ENCODE measurements at regions not wholly inside any gene's neighbourhood (a gene's known extent, or its start where the extent isn't known, plus 50 kb on each side); places are given as distances from the start of the nearest gene placed in this dataset.

DNA sequence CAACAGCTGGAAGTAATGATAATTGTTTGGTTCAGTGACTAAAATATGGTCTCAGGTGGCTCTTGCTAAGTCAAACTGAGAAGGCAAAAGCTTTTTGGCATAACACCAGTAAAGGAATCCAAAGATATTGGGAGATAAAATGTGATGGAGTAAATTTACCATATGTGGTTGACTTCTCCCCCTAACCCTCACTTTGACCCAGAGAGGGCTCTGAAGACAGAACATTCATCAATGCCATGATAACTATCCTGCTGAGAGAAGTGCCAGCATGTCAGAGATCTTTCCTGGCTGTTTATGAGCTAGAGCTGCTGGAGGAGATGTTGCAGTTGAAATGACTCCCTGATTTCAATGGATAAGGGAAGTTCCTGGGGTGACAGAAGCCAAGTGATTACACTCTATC lies 213.4 kb downstream of the SPCS3 start:
- no peaks in the 10 kb centered on the region for H3K9me2 ChIP-seq (replicated peaks; ENCODE audit: insufficient read depth, low read length)
- no peaks in the 10 kb centered on the region for H3K36me3 ChIP-seq (replicated peaks; ENCODE audit: insufficient read depth, low read length)
- no peaks in the 10 kb centered on the region for H3K9me3 ChIP-seq (replicated peaks; ENCODE audit: insufficient read depth, low read length)
- no peak overlapping the region for H3K4me2 ChIP-seq (ENCODE audit: low read depth, low read length)
- no peaks in the 10 kb centered on the region for H3K4me1 ChIP-seq (ENCODE audit: low read length)
- H3F3A ChIP-seq (ENCODE audit: insufficient read depth, low read length), result no peaks in the 10 kb centered on the region
- H3K79me2 ChIP-seq (ENCODE audit: low read length), result no peaks in the 10 kb centered on the region
- no peak overlapping the region for H3K9ac ChIP-seq (ENCODE audit: low read length)
- DNase-seq, result no peak
- no peak overlapping the region for H3K4me3 ChIP-seq (ENCODE audit: low read length)
- H3K27me3 ChIP-seq (replicated peaks; ENCODE audit: insufficient read depth, low read length), result no peaks in the 10 kb centered on the region
- H2AFZ ChIP-seq (ENCODE audit: low read length), result no peak overlapping the region
- no peak overlapping the region for H3K27ac ChIP-seq (ENCODE audit: low read length)
- TF ChIP-seq EZH2 (optimal IDR thresholded peaks at IDR 0.05; ENCODE audit: low read depth, low read length) (no peak), EZH2phosphoT487 (IDR thresholded peaks at IDR 0.05; ENCODE audit: low read length) (no peak)
- H4K20me1 ChIP-seq (ENCODE audit: insufficient read depth, low read length), result no peaks in the 10 kb centered on the region

DNA sequence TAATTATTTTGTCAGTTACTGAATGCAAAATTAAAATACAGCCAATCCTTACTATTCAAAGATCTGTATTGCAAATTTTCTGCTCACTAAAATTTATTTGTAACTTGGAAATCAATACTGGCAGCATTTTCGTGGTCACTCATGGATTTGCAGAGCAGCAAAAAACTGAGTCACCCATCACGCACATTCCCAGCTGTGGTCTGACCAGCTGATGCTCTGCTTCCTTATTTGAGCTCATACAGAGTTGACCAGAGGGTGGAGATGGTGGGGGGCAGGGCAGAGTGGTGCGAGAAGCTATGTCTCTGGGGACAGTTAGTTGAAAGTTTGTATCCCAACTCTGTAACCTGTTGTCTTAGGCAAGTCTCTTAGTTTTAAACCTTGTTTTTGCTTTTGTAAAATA lies 214.8 kb downstream of the SPCS3 start:
- Histone ChIP-seq H3K4me3 (ENCODE audit: low read length) (no peak overlapping the region), H4K20me1 (ENCODE audit: insufficient read depth, low read length) (no peaks in the 10 kb centered on the region), H2AFZ (ENCODE audit: low read length) (no peak overlapping the region), H3K9ac (ENCODE audit: low read length) (no peak overlapping the region), H3K4me1 (ENCODE audit: low read length) (no peaks in the 10 kb centered on the region), H3K9me3 (replicated peaks; ENCODE audit: insufficient read depth, low read length) (no peaks in the 10 kb centered on the region), H3K27ac (ENCODE audit: low read length) (no peak overlapping the region), H3F3A (ENCODE audit: insufficient read depth, low read length) (no peaks in the 10 kb centered on the region), H3K9me2 (replicated peaks; ENCODE audit: insufficient read depth, low read length) (no peaks in the 10 kb centered on the region), H3K79me2 (ENCODE audit: low read length) (no peaks in the 10 kb centered on the region), H3K4me2 (ENCODE audit: low read depth, low read length) (no peak overlapping the region), H3K36me3 (replicated peaks; ENCODE audit: insufficient read depth, low read length) (no peaks in the 10 kb centered on the region), H3K27me3 (replicated peaks; ENCODE audit: insufficient read depth, low read length) (no peaks in the 10 kb centered on the region)
- TF ChIP-seq EZH2 (optimal IDR thresholded peaks at IDR 0.05; ENCODE audit: low read depth, low read length) (no peak), EZH2phosphoT487 (IDR thresholded peaks at IDR 0.05; ENCODE audit: low read length) (no peak)
- TF ChIP-seq, protein P1, sequence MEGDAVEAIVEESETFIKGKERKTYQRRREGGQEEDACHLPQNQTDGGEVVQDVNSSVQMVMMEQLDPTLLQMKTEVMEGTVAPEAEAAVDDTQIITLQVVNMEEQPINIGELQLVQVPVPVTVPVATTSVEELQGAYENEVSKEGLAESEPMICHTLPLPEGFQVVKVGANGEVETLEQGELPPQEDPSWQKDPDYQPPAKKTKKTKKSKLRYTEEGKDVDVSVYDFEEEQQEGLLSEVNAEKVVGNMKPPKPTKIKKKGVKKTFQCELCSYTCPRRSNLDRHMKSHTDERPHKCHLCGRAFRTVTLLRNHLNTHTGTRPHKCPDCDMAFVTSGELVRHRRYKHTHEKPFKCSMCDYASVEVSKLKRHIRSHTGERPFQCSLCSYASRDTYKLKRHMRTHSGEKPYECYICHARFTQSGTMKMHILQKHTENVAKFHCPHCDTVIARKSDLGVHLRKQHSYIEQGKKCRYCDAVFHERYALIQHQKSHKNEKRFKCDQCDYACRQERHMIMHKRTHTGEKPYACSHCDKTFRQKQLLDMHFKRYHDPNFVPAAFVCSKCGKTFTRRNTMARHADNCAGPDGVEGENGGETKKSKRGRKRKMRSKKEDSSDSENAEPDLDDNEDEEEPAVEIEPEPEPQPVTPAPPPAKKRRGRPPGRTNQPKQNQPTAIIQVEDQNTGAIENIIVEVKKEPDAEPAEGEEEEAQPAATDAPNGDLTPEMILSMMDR (IDR thresholded peaks at IDR 0.05; ENCODE audit: low read length), result no peak
- no peak for DNase-seq

DNA sequence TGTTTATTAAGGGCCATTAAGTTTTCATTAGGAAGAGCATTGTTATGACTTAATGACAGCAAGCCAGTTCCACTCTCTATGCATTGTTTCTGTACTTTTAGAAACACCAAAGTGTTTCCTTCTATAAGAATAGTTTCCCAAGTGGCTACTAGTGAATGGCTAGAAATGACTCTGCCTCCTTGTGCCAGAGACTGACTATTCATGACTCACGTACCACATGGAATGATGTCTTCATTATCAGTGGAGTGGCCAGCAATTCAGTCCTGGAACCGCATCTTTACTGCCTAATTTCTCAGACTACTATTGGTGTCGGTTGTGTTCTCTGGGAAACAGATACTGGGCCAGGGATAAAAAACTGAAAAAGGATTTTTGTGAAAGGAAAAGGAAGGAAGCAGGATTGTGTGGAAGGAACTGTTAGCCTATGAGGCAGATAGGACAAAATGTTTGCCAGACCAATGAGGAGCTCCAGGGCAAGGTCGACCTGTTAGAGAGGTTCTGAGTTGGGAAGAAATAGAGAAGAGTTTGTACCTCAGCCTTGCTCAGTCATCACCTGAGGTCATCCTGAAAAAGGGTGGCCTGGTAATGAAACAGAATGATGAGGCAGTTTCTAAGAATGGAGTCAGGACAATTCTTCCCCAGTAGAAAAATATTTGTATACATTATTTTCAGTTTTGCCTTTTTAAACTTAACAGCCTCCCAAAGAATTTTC lies 218.6 kb downstream of the SPCS3 start:
- Histone ChIP-seq H3K27ac (ENCODE audit: low read length) (no peak overlapping the region), H3F3A (ENCODE audit: insufficient read depth, low read length) (no peaks in the 10 kb centered on the region), H3K9me2 (replicated peaks; ENCODE audit: insufficient read depth, low read length) (no peaks in the 10 kb centered on the region), H3K9me3 (replicated peaks; ENCODE audit: insufficient read depth, low read length) (no peaks in the 10 kb centered on the region), H3K79me2 (ENCODE audit: low read length) (no peaks in the 10 kb centered on the region), H3K36me3 (replicated peaks; ENCODE audit: insufficient read depth, low read length) (no peaks in the 10 kb centered on the region), H3K4me3 (ENCODE audit: low read length) (no peak overlapping the region), H2AFZ (ENCODE audit: low read length) (no peak overlapping the region), H3K27me3 (replicated peaks; ENCODE audit: insufficient read depth, low read length) (no peaks in the 10 kb centered on the region), H3K4me1 (ENCODE audit: low read length) (no peaks in the 10 kb centered on the region), H3K9ac (ENCODE audit: low read length) (no peak overlapping the region), H3K4me2 (ENCODE audit: low read depth, low read length) (no peak overlapping the region), H4K20me1 (ENCODE audit: insufficient read depth, low read length) (no peaks in the 10 kb centered on the region)
- DNase-seq, result no peak
- TF ChIP-seq EZH2phosphoT487 (IDR thresholded peaks at IDR 0.05; ENCODE audit: low read length), result no peak
- TF ChIP-seq EZH2 (optimal IDR thresholded peaks at IDR 0.05; ENCODE audit: low read depth, low read length), result no peak
- TF ChIP-seq, protein P1 (IDR thresholded peaks at IDR 0.05; ENCODE audit: low read length), result no peak

DNA sequence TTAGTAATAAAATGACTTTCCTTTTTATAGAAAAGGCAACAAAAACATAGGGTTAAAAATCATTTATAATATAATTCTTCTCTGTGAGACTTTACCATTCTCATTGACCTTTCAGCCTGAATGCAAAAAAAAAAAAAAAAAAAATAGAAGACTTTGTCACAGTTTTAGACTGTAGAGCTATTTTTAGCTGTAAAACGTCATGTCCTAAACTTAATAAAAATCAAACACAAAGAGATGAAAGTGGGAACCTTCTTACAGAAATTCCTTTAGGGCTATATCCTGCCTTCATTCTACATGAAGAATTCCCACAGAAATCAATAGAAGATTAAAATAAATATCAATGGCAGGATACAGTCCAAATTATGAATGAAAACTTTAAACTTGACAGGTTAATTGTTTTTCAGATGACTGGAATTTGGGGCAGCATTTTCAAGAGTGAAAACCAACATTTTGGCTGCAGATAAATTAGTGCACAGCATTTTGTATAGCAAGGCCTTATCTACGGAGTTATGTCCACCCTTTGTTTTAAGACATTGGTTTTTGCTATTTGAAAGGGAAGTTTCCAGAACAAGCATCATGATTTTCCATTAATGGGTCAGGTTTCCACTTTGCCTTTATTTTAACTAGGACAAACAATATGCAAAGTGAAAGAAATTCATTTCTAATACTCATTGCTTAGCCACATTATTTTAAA lies 219.5 kb downstream of the SPCS3 start:
- Histone ChIP-seq H4K20me1 (ENCODE audit: insufficient read depth, low read length) (no peaks in the 10 kb centered on the region), H3K9ac (ENCODE audit: low read length) (no peak overlapping the region), H3K9me2 (replicated peaks; ENCODE audit: insufficient read depth, low read length) (no peaks in the 10 kb centered on the region), H2AFZ (ENCODE audit: low read length) (no peak overlapping the region), H3K4me1 (ENCODE audit: low read length) (no peaks in the 10 kb centered on the region), H3K27ac (ENCODE audit: low read length) (no peak overlapping the region), H3K4me3 (ENCODE audit: low read length) (no peak overlapping the region), H3K27me3 (replicated peaks; ENCODE audit: insufficient read depth, low read length) (no peaks in the 10 kb centered on the region), H3K9me3 (replicated peaks; ENCODE audit: insufficient read depth, low read length) (no peaks in the 10 kb centered on the region), H3F3A (ENCODE audit: insufficient read depth, low read length) (no peaks in the 10 kb centered on the region), H3K79me2 (ENCODE audit: low read length) (no peaks in the 10 kb centered on the region), H3K36me3 (replicated peaks; ENCODE audit: insufficient read depth, low read length) (no peaks in the 10 kb centered on the region), H3K4me2 (ENCODE audit: low read depth, low read length) (no peak overlapping the region)
- DNase-seq, result no peak
- TF ChIP-seq EZH2phosphoT487 (IDR thresholded peaks at IDR 0.05; ENCODE audit: low read length), result no peak
- TF ChIP-seq EZH2 (optimal IDR thresholded peaks at IDR 0.05; ENCODE audit: low read depth, low read length), result no peak
- TF ChIP-seq, protein P1 (IDR thresholded peaks at IDR 0.05; ENCODE audit: low read length), result no peak
